GM19193 (cell line): ENCODE measurements at regions not wholly inside any gene's neighbourhood (a gene's known extent, or its start where the extent isn't known, plus 50 kb on each side); places are given as distances from the start of the nearest gene placed in this dataset.

Experiments used
- POLR2A ChIP-seq: IDR thresholded peaks from 4 replicates; pipeline ENCODE4 v1.6.1; 2011; ENCODE audit not compliant: insufficient read depth, insufficient read length; ENCODE audit errors: extremely low read depth

DNA sequence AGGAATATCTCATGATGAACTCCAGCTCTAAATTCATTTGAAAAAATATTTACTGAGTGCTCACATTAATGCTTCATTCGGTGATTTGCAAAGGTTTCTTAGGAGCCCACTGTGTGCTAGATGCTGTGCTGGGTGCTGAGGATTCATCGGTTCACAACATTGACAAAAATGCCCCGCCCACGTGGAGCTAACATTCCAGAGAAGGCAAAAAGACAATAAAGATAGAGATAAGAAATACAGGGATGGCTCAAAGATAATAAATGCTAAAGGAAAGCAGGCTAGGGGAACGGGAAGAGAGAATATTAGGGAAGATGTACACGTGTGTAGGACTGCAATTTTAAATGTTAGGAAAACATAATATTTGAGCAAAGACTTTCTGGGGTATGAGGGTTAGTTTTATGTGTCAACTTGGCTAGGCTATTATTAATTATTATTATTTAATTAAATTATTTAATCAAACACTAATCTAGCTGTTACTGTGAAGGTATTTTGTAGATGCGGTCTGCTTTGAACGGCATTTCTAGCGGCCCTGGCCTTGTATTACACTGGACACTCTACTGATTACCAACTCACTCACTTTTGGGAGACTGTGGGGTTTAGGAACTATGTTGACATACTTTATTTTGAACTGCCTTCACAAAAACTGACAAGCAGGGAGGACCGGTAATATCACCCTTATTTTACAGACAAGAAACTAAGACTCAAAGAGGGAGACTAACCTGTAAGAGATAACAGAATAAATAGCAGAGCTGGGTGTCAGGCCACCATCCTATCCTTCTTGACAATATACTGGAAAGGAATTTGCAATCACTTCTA is 61.9 kb upstream of the IRF2 start:
- no peak for TF ChIP-seq POLR2A

DNA sequence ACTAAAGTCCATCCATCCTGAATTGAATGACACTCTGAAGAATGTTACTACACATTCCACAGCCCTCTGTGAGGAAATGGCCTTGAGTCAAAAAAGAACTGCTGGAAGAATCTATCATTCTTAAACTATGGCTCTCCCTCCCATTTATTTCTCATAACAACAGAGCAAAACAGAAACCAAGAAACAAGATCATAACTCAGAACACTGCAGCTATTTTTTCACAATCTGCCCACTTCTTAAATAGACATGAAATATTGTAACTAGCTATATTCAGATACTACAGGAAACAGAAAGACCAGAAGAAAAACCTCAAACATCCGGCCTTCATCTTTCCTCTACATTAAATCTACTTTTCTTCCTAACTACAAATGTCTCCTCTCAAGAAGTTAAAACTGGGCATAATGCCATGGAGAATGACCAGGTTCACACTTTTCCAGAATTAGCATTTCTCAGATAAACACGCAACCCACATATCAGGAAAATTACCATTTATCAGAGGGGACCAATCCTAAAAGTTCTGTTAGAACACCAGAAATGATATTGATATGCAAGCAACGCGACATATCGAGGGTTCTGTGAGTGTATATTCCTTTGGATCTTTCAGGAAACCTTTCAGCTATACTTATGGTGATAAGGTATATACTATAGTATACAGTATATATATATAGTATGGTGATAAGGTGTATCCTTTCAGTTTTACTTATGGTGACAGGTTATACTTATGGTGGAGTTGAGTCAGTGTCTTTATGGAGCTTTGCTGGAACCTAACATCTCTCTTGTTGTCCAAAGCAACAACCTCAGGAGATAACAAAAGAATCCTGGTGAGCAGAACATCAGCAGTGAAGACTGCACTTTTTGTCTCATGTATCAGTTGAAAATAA is 60.4 kb upstream of the IRF2 start:
- TF ChIP-seq POLR2A = no peak

DNA sequence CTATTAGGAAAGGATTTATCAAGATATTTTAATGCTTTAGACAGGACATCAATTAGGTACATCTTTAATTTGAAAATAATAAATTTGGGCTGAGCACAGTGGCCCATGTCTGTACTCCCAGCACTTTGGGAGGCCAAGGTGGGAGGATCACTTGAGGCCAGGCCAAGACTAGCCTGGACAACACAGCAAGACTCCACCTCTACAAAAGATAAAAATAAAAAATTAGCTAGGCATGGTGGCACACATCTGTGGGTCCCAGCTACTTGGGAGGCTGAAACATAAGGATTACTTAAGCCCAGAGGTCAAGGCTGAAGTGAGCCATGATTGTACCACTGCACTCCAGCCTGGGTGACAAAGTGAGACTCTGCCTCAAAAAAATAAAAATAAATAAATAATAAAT is 59.6 kb upstream of the IRF2 start:
- no peak for TF ChIP-seq POLR2A

DNA sequence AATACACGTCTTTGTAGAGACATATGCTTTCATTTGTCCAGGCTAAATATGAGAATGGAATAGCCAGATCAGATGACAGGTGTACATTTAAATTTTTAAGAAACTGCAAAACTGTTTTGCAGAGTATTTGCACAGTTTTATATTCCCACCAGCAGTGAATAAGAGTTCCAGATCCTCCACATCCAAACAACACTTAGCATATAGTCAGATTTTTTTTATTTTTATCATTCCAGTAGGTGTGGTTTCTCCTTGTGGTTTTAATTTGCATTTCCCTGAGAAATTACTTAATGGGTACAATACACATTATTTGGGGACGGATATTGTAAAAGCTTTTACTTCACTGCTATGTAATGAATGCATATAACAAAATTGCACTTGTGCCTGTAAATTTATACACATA is 56.7 kb upstream of the IRF2 start:
- no peak for TF ChIP-seq POLR2A

DNA sequence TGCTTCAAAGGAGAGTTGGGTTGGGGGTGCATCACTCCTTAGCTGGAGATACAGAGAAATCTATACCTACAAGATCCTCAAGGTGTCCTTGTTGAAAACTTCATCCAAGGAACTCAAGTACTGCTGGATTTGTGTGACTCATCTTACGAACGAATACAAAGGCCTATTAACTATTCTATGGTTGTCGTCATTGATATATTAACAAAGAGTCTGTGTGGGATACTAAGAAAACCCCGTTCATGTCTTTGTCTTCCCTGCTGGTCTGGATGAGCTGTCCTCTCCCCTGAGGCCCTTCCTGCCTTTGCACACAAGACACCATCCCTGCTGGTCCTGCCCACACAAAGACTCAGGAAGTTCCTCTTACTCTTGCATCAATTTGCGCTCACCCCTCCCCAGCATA is 54.9 kb upstream of the IRF2 start:
- no peak for TF ChIP-seq POLR2A

DNA sequence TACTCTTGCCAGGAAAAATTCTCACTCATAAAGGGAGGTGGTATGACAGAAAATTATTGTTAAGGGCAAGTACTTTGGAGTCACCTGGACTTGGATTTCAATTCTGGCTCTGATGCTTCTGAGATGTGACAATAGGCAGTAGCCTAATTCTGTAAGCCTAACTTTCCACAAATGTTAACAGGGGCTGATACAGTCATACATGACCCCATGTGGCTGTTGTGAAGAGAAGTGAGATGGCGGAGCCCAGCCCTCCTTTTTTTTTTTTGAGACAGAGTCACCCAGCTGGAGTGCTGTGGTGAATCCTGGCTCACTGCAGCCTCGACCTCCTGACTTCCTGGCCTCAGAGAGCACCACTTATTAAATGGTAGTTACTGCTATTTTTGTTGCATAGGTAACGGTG is 54.4 kb upstream of the IRF2 start:
- TF ChIP-seq POLR2A = no peak

DNA sequence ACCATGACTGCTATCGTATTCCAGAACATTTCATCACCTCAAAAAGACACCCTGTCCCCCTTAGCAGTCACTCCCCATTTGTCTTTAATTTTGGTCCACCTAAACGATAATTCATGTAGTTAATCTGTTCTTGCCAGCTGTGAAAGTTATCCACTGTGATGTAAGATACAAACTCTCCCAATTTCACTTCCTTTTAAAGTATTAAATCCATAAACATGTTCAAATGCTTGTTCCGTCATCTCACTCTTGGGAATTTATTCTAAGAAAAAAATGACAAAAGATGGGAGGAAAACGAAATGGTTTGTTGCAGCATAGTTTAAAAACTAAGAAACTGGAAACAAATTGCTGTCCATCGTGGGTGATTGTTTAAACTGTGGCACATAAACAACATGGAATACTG is 53.7 kb upstream of the IRF2 start:
- TF ChIP-seq POLR2A = no peak

DNA sequence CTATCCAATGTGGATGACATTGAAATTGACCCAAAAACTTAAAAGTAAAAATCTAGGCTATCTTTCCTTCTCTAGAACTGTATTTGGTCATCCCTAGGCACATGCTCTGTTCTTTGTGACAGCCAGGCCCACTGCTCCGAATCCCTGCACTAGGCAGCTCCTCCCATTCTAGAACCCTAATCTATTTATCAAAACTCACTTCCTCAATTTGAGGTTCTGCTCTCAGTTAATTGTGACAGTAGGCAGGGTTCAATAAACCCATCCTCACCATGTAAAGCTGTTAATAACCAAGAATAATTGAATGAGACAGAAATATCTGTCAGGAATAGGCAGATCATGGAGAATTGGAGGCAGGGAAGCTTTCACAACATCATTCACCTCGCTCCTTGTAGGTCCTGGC is 51.9 kb upstream of the IRF2 start:
- TF ChIP-seq POLR2A = no peak
